ENCODE measurements at regions not wholly inside any gene's neighbourhood (a gene's known extent, or its start where the extent isn't known, plus 50 kb on each side); places are given as distances from the start of the nearest gene placed in this dataset.

DNA sequence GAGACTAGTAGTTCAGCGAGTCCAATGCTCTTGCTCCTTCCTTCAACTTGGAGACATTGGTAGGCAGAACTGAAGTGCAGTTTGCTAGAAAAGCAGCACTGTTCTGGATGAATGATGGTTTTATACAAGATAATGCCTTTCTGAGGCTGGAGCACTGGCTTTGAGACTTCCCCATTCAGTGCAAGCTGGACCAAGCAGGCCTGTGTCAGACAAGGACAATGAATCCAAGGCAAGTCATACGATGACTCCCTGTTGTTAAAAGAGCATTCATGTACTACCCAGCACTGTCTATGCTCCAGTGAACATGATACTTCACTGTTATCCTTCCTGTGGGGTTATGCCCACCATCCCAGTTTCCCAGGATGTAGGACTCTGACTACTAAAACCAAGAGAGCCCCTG, 242.3 kb upstream of the RAG2 start:
- ATAC-seq, result no peak
- intact Hi-C loops (cut with DNase I), result no loop called here
- no peak for DNase-seq (ENCODE audit: missing footprints)

GRCh38 chr11:36837831-36838437, 239.9 kb upstream of the RAG2 start:
- ATAC-seq (no peak), DNase-seq (ENCODE audit: missing footprints) (no peak)
- intact Hi-C loops (cut with DNase I), result no loop called here

DNA sequence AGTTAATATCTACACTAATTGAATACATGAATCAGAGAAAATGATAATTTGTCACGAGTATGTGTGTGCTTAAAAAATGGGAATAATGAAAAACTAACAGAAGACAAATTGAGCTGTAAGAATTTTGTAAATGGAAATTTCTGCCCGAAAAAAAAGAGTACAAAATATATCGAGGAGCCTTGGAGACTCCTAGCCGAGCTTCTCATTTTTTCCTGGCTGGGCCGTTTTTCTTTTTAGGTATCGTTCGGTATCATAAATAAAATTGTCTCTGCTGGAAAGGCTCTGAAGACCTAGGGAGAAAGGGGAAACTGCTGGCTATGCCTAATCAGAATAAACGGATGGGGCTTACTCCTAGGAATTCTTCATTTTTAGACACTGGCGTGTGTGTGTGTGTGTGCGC, 227.2 kb upstream of the RAG2 start:
- DNase-seq (ENCODE audit: missing footprints) (no peak), ATAC-seq (no peak)
- intact Hi-C loops (cut with DNase I), result no loop called here

DNA sequence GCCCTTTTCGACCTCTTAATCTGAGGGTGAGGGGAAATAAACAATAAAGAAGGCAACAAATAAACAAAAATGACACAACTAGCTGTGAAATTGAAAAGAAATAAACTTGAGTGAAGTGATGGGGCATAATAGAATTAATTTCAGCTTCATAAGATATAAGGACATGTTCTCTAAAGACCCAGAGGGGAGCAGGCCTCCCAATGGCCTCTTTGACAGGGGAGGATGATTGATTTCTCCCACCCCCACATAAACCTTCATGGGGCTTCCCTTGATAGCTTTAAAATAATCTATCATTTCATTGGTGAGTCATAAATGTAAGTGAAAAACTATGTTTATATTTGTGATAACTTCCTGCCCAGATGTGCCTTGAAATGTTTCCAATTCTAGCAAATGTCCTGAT, 226.3 kb upstream of the RAG2 start:
- DNase-seq (ENCODE audit: missing footprints), result no peak
- ATAC-seq, result no peak
- intact Hi-C loops (cut with DNase I), result no loop called here

DNA sequence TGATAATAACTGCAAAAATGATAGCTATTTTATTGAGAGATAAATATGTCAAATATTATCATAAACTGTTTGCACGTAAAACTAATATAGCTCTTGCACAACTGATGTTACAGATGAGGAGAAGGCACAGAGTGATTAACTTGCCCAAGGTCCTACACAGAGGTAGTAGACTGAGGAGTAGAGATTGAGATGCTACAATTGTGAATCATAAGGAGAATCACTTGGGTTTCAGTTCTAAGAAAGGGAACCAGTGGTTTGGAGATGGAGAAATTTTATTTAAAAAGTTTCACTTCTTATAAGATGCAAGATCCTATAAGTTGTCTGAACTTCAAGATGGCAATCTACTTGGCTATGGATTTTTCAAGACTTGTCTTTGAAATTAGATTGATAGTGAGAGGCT, 224.8 kb upstream of the RAG2 start:
- DNase-seq (ENCODE audit: missing footprints) (no peak), ATAC-seq (no peak)
- intact Hi-C loops (cut with DNase I), result no loop called here

DNA sequence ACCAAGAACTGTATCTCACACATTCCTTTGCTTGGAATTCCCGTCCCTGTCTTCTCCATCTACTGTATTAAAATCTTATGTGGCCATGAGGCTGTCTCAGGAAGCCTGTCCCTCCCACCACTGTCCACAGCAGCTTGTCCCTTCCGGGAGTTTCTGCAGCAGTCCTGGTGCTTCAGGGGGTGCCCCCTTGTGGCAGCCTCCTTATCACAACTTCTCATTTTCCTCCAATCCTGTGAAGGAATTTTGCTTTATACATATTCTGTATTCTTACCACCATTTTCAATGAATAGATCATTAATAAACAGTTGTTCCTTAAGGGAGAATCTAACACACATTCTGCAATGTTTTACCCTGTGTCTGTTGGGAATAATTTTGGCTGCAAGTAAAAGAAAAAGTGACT, 220.4 kb upstream of the RAG2 start:
- no peak for DNase-seq (ENCODE audit: missing footprints)
- intact Hi-C loops (cut with DNase I), result no loop called here

DNA sequence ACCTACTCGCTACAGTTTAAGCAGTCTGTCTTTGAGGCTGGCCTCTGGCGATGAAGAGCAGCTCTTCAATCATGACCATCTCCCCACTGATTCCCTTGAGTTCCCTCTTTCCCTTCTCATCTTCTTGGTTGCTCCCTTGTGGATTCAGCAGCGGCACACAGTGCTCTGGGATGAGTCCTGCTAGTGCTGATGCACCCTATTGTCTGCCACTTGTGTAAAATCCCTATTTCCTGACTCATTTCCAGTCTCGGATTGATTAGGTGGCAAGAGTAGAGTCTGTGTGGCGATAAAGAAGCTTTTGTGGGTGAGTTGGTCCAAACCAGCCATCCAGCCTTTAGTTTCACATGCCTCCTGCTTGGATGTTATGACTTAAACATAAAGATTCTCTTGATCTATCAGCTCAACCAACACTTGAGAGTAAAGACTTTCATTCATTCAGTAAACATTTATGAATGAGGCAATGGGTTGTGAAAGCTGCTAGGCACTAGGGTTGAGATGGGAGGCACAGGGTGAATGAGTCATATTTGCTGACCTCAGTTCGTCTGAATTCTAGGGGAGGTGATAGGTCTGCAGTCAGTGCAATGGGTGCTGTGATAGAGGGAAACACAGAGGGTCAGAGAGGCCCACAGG, 219.4 kb upstream of the RAG2 start:
- no peak for DNase-seq (ENCODE audit: missing footprints)
- intact Hi-C loops (cut with DNase I), result no loop called here
- no peak for ATAC-seq

More for the DNA sequence above, 220.4 kb upstream of the RAG2 start:
- no peak for ATAC-seq

GRCh38 chr11:36809303-36809702, 211.3 kb upstream of the RAG2 start:
- ATAC-seq (no peak), DNase-seq (ENCODE audit: missing footprints) (no peak)
- intact Hi-C loops (cut with DNase I), result no loop called here

DNA sequence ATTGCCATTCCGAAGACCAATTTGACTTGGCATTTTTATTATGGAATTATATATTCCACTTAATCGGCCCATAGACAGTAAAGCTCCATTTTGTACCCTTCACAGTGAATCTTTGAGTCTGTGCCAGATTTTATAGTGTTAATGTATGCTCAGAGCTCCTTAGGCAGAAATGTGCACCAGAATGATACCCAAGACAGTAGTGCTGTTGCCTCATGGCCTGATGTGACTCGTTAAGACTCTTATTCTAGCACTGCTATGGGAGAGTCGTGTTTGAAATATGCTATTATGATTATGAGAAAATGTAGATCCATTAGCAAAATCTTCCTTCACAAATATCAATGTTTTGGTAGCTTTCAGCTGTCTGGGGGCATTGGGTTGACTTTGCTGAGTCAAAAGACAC, 209.8 kb upstream of the RAG2 start:
- DNase-seq (ENCODE audit: missing footprints), result no peak
- intact Hi-C loops (cut with DNase I), result no loop called here
- no peak for ATAC-seq

DNA sequence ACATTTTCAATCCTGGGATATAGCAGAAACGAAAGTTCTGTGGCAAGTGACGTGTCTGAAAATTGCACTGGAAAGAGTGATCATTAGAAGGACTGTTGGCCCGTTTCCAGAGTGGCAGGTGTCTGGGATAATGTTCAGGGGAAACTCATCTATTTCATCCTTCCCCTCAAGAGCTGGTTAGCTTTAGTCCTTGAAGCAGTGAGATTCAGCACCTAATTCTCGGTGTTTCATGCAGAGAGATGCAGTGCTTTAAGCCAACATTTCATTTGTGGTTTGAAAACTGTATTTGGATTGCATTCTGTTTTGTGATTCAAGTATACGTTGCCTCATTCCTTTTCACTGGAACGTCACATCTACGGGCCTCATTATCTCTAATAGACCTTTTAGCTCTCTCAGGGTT, 205.0 kb upstream of the RAG2 start:
- DNase-seq (ENCODE audit: missing footprints) (no peak), ATAC-seq (no peak)
- intact Hi-C loops (cut with DNase I), result no loop called here

DNA sequence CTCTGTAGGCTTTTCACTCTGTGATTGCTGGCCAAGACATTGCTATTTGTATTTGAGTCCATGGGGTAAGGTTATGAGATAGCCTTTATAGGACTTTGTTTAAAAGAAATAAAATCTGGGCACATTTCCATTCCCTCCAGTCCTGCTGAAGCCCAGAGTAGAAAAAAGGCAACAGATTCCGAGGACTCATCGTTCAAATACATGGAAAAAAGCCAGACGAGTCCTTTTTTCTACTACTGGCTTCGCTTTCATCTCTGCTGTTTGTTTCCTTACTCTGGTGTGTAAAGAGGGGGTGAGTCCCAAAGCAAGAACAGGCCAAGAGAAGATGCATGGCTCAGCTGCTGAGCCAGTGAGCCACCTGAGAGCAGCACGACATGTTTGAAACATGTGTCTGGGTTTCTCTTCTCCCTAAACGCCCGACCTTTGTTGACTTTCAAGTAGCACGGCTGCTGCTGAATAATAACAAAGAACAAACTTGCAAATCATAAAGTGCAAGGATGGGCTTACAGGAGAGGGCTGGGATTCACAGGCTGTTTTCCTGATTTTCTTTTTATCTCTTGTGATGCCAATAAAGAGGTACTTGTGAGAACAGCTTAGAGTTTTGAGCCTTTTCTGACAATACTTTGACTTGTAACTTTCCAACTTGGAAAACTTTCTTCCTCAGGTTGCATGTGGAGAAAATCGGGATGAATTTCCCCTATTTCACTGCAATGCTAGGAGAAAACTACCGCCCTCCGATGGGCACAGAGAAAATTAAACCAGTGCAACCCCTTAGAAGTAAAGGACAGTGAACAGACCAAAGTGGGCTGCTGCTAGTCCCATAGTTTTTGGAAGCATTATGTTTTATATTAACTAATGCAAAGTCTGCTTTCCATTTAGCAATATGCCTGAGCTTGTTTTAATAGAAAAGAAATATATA, 195.2 kb upstream of the RAG2 start:
- no peak for DNase-seq (ENCODE audit: missing footprints)
- peak; percentile 46 for ATAC-seq
- intact Hi-C loops (cut with DNase I), result no loop called here

DNA sequence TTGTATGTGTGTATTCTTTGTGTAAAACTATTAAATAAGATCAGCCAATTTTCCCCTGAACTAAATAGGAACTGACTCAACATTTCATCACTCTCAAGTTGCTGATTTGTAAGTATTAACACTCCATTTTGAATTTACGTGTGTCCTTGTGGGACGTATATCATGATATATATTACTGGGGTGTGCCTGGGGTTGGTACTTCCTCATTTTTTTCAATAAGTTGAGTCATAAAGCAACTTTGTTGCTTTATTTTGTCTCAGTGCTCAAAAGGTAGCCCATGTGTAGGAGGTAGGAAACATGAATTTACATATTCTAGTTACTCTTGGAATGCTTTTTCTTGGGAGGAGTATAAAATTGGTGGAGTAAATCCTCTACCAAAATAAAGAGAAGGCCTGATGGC, 193.9 kb upstream of the RAG2 start:
- intact Hi-C loops (cut with DNase I), result no loop called here
- DNase-seq (ENCODE audit: missing footprints) (no peak), ATAC-seq (no peak)

DNA sequence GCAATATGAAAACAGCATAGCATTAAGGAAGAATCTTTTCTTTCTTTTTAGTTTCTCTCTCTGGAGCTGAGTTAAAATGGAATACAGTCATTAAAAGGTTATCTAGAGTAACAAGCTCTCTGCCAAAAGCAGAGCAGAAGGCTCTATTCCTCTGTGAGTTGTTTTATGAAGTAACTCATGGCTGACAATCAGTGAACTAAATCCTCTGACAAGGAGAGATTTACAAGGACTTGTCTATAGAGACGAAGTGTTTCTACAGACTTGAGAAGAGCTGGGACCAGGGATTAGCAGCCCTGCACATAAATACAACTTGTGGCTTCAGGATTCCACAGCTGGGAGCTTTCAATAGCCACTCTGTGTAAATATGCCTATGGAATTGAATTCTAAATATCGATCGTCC, 192.5 kb upstream of the RAG2 start:
- peak; percentile 65 for ATAC-seq
- no peak for DNase-seq (ENCODE audit: missing footprints)
- intact Hi-C loops (cut with DNase I), result no loop called here

DNA sequence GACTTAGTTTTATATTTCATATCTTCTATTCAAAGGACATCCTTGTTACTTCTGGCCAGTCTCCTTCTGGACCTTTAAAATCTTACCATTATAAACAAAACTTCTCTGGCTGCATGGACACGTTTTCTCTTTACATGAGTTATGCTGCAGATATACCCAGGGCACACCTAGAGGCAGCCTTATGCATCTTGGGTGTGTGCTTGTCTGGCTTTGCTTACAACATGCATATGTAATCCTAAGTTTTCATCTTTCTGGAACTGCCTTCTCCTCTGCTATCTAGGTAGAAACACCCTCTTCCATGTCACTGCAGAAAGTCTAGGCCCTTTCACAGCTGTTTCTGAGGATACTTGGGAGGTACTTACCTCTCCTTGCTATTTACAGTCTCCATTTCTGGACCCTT, 185.8 kb upstream of the RAG2 start:
- no peak for ATAC-seq
- intact Hi-C loops (cut with DNase I), result no loop called here
- DNase-seq (ENCODE audit: missing footprints), result no peak

GRCh38 chr11:36779791-36780190, 181.8 kb upstream of the RAG2 start:
- intact Hi-C loops (cut with DNase I), result no loop called here
- DNase-seq (ENCODE audit: missing footprints) (no peak), ATAC-seq (no peak)

- DNase-seq (ENCODE audit: missing footprints), result no peak
- intact Hi-C loops (cut with DNase I), result no loop called here
- no peak for ATAC-seq
Observed at GRCh38 chr11:36777311-36777710, 179.3 kb upstream of the RAG2 start.

DNA sequence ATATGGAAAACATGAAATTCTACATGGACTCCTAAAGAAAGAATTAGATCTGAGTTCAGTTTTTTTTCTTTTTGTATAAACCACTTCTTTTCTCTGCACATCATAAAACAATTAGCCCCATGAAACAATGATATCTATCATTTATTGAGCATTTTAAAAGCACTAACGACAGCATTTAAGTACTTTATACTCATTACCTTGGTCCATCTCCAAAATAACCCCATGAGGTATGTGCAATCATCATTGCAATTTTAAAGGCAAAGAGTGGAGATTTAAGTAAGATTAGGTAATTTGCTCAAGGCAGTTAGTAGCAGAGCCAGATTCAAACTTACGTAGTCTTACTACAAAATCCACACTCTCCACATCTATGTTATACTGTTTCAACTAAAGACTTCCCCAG, 177.7 kb upstream of the RAG2 start:
- DNase-seq (ENCODE audit: missing footprints), result no peak
- no peak for ATAC-seq
- intact Hi-C loops (cut with DNase I), result no loop called here

- DNase-seq (ENCODE audit: missing footprints) (no peak), ATAC-seq (no peak)
- intact Hi-C loops (cut with DNase I), result no loop called here
Observed at GRCh38 chr11:36775130-36775529, 177.1 kb upstream of the RAG2 start.

DNA sequence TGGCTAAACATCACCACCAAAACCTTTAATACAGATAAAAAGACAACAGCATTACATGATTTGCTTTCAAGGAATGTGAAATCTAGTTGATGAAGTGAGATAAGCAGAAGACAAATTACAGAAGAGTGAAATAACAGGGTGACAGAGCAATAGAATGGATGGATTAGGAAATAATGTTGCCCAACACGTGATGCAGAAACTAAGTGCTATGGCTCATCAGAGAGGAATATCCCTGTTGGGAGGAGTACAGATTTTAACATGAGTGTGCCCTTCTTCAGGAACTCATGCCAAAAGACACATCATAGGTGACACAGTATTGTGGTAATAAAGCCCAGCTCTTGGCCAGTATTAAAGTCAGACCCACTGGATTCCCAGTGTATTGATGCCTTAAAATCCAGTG, 176.6 kb upstream of the RAG2 start:
- no peak for DNase-seq (ENCODE audit: missing footprints)

DNA sequence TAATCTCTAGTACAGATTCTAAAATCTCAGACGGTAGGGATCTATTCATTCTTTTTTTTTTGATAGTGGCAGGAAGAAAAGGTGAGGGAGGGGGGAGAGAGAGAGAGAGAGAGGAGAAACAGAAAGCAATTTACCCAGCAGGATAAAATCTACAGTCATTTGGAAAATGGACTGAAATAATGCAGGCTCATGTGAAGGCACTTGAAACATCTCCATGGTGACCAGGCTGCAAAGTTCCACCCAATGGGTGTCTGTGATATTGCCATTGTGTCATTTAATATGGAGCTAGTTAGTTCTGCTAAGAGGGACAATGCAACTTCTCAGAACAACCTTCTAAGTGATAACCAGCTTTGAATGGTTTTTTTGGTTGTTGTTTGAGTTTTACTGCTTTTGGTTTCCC, 165.2 kb upstream of the RAG2 start:
- intact Hi-C loops (cut with DNase I), result loop anchor here (5.0 kb wide), 1 partner anchor 259 kb away; no protein-coding TSS in a partner anchor
- DNase-seq (ENCODE audit: missing footprints) (no peak), ATAC-seq (no peak)

More for the DNA sequence above, 176.6 kb upstream of the RAG2 start:
- no peak for ATAC-seq
- intact Hi-C loops (cut with DNase I), result no loop called here

All from Right ventricle myocardium inferior (tissue), 1 donor.